IPS DF 6.9 (cell line): ENCODE measurements at regions not wholly inside any gene's neighbourhood (a gene's known extent, or its start where the extent isn't known, plus 50 kb on each side); places are given as distances from the start of the nearest gene placed in this dataset.

Experiments used
- DNase-seq: peaks from one replicate; pipeline ENCODE4 v3.0.0-alpha.2; 2013; ENCODE audit warnings: low read depth, low spot score
- H3K27ac ChIP-seq: one replicate; pipeline ENCODE4 v1.5.1; 2013; ENCODE audit warnings: low read length, control low read depth
- H3K27me3 ChIP-seq: 2 replicates; pipeline ENCODE4 v1.6.1; 2013; ENCODE audit warnings: mild to moderate bottlenecking, low read length; ENCODE audit not compliant: control insufficient read depth, insufficient read depth
- H3K36me3 ChIP-seq: 2 replicates; pipeline ENCODE4 v1.6.1; 2013; ENCODE audit warnings: low read length; ENCODE audit not compliant: control insufficient read depth, insufficient read depth
- H3K4me1 ChIP-seq: 2 replicates; pipeline ENCODE4 v1.6.1; 2013; ENCODE audit warnings: low read length; ENCODE audit not compliant: control insufficient read depth, insufficient read depth
- H3K4me3 ChIP-seq: 2 replicates; pipeline ENCODE4 v1.5.1; 2013; ENCODE audit warnings: mild to moderate bottlenecking, low read length
- H3K9me3 ChIP-seq: 2 replicates; pipeline ENCODE4 v1.6.1; 2013; ENCODE audit warnings: low read length, inconsistent platforms; ENCODE audit not compliant: control insufficient read depth, insufficient read depth
- WGBS: extraction: QIAGEN DNeasy Blood & Tissue Kit; methylation state at CpG from one replicate; pipeline ENCODE4 v1.1.7; 2013; ENCODE audit warnings: mixed read lengths, missing lambda C conversion rate; ENCODE audit not compliant: insufficient read length, insufficient coverage; 5-methylcytosine and 5-hydroxymethylcytosine counted together

- Histone ChIP-seq H3K4me1 (no peaks in the 10 kb centered on the region), H3K27ac (no peak overlapping the region), H3K9me3 (no peaks in the 10 kb centered on the region), H3K36me3 (no peaks in the 10 kb centered on the region), H3K27me3 (no peaks in the 10 kb centered on the region), H3K4me3 (no peak overlapping the region)
- no CpG with 5 or more reads among the region's 2 CpGs for WGBS
- no peak for DNase-seq
Observed at GRCh38 chr2:104777721-104778120, 76.2 kb upstream of the POU3F3 start.

GRCh38 chr2:104781151-104781550, 72.8 kb upstream of the POU3F3 start:
- H3K9me3 ChIP-seq: no peaks in the 10 kb centered on the region
- H3K4me1 ChIP-seq: no peaks in the 10 kb centered on the region
- H3K4me3 ChIP-seq: no peak overlapping the region
- DNase-seq: no peak
- H3K27ac ChIP-seq: no peak overlapping the region
- H3K27me3 ChIP-seq: no peaks in the 10 kb centered on the region
- H3K36me3 ChIP-seq: no peaks in the 10 kb centered on the region

- H3K27me3 ChIP-seq: no peaks in the 10 kb centered on the region
- no peak overlapping the region for H3K4me3 ChIP-seq
- 0 out of 2 replicates have a peak, but pooled peaks cover 1% of the 10 kb centered on the region for H3K4me1 ChIP-seq
- no peak overlapping the region for H3K27ac ChIP-seq
- DNase-seq: no peak
- no peaks in the 10 kb centered on the region for H3K9me3 ChIP-seq
- H3K36me3 ChIP-seq: no peaks in the 10 kb centered on the region
- no CpG with 5 or more reads among the region's 3 CpGs for WGBS
Observed at GRCh38 chr2:104784264-104784663, 69.7 kb upstream of the POU3F3 start.

GRCh38 chr2:104786204-104786603, 67.7 kb upstream of the POU3F3 start:
- no peak for DNase-seq
- no CpG with 5 or more reads among the region's 8 CpGs for WGBS
- Histone ChIP-seq H3K27me3 (no peaks in the 10 kb centered on the region), H3K27ac (no peak overlapping the region), H3K36me3 (no peaks in the 10 kb centered on the region), H3K4me1 (0 out of 2 replicates have a peak, but pooled peaks cover 1% of the 10 kb centered on the region), H3K9me3 (no peaks in the 10 kb centered on the region), H3K4me3 (no peak overlapping the region)

GRCh38 chr2:104786821-104787220, 67.1 kb upstream of the POU3F3 start:
- Histone ChIP-seq H3K4me3 (no peak overlapping the region), H3K27me3 (no peaks in the 10 kb centered on the region), H3K27ac (no peak overlapping the region), H3K4me1 (0 out of 2 replicates have a peak, but pooled peaks cover 1% of the 10 kb centered on the region), H3K9me3 (no peaks in the 10 kb centered on the region), H3K36me3 (no peaks in the 10 kb centered on the region)
- WGBS: no CpG with 5 or more reads among the region's 2 CpGs
- DNase-seq: no peak

GRCh38 chr2:104787298-104788065, 66.4 kb upstream of the POU3F3 start:
- DNase-seq: no peak
- H3K27ac ChIP-seq: no peak overlapping the region
- no peaks in the 10 kb centered on the region for H3K9me3 ChIP-seq
- H3K27me3 ChIP-seq: no peaks in the 10 kb centered on the region
- WGBS: no CpG with 5 or more reads among the region's 8 CpGs
- no peak overlapping the region for H3K4me3 ChIP-seq
- no peaks in the 10 kb centered on the region for H3K36me3 ChIP-seq
- H3K4me1 ChIP-seq: 0 out of 2 replicates have a peak, but pooled peaks cover 1% of the 10 kb centered on the region

GRCh38 chr2:104788742-104789455, 65.0 kb upstream of the POU3F3 start:
- Histone ChIP-seq H3K4me1 (0 out of 2 replicates have a peak, but pooled peaks cover 1% of the 10 kb centered on the region), H3K27me3 (no peaks in the 10 kb centered on the region), H3K9me3 (no peaks in the 10 kb centered on the region), H3K4me3 (no peak overlapping the region), H3K27ac (no peak overlapping the region), H3K36me3 (no peaks in the 10 kb centered on the region)
- DNase-seq: no peak
- WGBS: no CpG with 5 or more reads among the region's 16 CpGs

- WGBS: no CpG with 5 or more reads among the region's 18 CpGs
- no peak for DNase-seq
- Histone ChIP-seq H3K9me3 (no peaks in the 10 kb centered on the region), H3K4me1 (0 out of 2 replicates have a peak, but pooled peaks cover 1% of the 10 kb centered on the region), H3K4me3 (no peak overlapping the region), H3K36me3 (no peaks in the 10 kb centered on the region), H3K27me3 (no peaks in the 10 kb centered on the region), H3K27ac (no peak overlapping the region)
Observed at GRCh38 chr2:104790100-104790811, 63.7 kb upstream of the POU3F3 start.

- Histone ChIP-seq H3K4me1 (0 out of 2 replicates have a peak, but pooled peaks cover 1% of the 10 kb centered on the region), H3K9me3 (no peaks in the 10 kb centered on the region), H3K4me3 (no peak overlapping the region), H3K27ac (no peak overlapping the region), H3K27me3 (no peaks in the 10 kb centered on the region), H3K36me3 (no peaks in the 10 kb centered on the region)
- no CpG with 5 or more reads among the region's 4 CpGs for WGBS
- no peak for DNase-seq
Observed at GRCh38 chr2:104790901-104791495, 62.9 kb upstream of the POU3F3 start.

GRCh38 chr2:104793966-104794365, 59.9 kb upstream of the POU3F3 start:
- WGBS: 100% methylated on average over 2 of the region's 4 CpGs
- Histone ChIP-seq H3K27ac (no peak overlapping the region), H3K36me3 (no peaks in the 10 kb centered on the region), H3K9me3 (no peaks in the 10 kb centered on the region), H3K4me3 (no peak overlapping the region), H3K4me1 (0 out of 2 replicates have a peak, but pooled peaks cover 1% of the 10 kb centered on the region), H3K27me3 (no peaks in the 10 kb centered on the region)
- DNase-seq: no peak
